ENCODE measurements at regions not wholly inside any gene's neighbourhood (a gene's known extent, or its start where the extent isn't known, plus 50 kb on each side); places are given as distances from the start of the nearest gene placed in this dataset.

DNA sequence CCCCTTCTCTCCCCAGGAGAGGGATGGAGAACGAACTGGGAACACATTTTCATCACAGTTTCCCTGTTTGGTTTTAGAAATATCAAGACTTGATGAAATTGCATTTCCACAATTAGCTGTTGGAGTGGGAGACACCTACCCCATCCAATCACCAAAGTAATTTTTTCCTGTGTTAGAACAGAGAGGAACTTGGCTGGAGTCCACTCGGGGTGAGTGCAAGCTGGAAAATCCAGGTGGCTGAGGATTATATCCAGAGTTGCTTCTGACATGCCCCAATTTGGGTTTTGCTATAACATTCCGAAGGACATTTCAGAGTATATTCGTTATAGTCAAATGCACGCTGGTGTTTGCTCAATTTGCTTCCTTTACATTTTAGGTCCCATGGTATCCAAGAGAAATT is 231.8 kb downstream of the C16orf95 start:
- no peak for TF ChIP-seq TAF1 (IDR thresholded peaks at IDR 0.05; ENCODE audit: borderline replicate concordance, insufficient read depth, low read length)
- TF ChIP-seq, protein P1, sequence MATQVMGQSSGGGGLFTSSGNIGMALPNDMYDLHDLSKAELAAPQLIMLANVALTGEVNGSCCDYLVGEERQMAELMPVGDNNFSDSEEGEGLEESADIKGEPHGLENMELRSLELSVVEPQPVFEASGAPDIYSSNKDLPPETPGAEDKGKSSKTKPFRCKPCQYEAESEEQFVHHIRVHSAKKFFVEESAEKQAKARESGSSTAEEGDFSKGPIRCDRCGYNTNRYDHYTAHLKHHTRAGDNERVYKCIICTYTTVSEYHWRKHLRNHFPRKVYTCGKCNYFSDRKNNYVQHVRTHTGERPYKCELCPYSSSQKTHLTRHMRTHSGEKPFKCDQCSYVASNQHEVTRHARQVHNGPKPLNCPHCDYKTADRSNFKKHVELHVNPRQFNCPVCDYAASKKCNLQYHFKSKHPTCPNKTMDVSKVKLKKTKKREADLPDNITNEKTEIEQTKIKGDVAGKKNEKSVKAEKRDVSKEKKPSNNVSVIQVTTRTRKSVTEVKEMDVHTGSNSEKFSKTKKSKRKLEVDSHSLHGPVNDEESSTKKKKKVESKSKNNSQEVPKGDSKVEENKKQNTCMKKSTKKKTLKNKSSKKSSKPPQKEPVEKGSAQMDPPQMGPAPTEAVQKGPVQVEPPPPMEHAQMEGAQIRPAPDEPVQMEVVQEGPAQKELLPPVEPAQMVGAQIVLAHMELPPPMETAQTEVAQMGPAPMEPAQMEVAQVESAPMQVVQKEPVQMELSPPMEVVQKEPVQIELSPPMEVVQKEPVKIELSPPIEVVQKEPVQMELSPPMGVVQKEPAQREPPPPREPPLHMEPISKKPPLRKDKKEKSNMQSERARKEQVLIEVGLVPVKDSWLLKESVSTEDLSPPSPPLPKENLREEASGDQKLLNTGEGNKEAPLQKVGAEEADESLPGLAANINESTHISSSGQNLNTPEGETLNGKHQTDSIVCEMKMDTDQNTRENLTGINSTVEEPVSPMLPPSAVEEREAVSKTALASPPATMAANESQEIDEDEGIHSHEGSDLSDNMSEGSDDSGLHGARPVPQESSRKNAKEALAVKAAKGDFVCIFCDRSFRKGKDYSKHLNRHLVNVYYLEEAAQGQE (IDR thresholded peaks at IDR 0.05; ENCODE audit: insufficient read depth in 1 of 2, low read depth in 2 of 2, low read length in 2 of 2) = no peak
- no peak for TF ChIP-seq POLR2AphosphoS5 (IDR thresholded peaks at IDR 0.05; ENCODE audit: low read depth, low read length)
- TF ChIP-seq FOXP2 (optimal IDR thresholded peaks at IDR 0.05; ENCODE audit: borderline replicate concordance, extremely low read depth, extremely low read length, insufficient read depth) = no peak

DNA sequence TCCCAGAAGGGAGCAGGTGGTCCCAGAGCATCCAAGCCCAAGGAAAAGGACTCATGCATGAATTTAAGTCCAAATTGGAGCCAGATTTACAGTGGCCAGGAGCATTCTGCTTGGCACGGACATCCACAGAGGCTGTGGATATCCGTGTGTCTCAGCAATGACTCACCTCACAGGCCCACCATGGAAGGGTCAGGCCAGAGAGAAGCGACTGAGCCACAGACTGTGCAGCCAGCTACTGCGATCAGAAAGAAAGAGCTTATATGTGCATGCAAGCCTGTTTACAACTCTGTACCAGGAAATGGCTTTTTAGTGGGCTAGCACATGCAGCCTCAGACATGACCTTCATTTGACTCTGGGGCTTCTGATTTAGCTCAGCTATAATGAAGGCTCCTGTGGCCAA is 231.0 kb downstream of the C16orf95 start:
- TF ChIP-seq SIN3A (IDR thresholded peaks at IDR 0.05; ENCODE audit: borderline replicate concordance, insufficient read depth, low read length) (no peak), POLR2AphosphoS5 (IDR thresholded peaks at IDR 0.05; ENCODE audit: low read depth, low read length) (no peak), FOXP2 (optimal IDR thresholded peaks at IDR 0.05; ENCODE audit: borderline replicate concordance, extremely low read depth, extremely low read length, insufficient read depth) (no peak), TAF1 (IDR thresholded peaks at IDR 0.05; ENCODE audit: borderline replicate concordance, insufficient read depth, low read length) (no peak)
- TF ChIP-seq, protein P1 (IDR thresholded peaks at IDR 0.05; ENCODE audit: insufficient read depth in 1 of 2, low read depth in 2 of 2, low read length in 2 of 2) = no peak

DNA sequence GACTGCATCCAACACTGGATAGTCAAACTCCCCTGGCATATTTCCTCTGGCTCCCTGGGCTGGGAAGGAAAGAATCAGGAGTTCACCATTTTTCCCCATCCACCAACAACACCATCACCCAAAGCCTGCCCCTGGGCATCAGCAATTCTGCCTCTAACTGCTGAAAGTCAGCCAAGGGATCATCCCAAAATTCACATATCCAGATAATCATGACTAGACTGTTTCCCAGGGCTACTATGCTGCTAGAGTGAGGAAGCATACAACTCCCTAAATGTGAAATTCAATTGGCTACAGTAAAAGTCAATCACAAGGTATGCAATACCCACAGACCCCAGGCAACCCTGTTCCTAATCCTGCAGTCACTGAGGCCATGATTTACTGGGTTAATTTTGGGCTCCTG is 230.6 kb downstream of the C16orf95 start:
- no peak for TF ChIP-seq FOXP2 (optimal IDR thresholded peaks at IDR 0.05; ENCODE audit: borderline replicate concordance, extremely low read depth, extremely low read length, insufficient read depth)
- TF ChIP-seq TAF1 (IDR thresholded peaks at IDR 0.05; ENCODE audit: borderline replicate concordance, insufficient read depth, low read length) = no peak
- TF ChIP-seq POLR2AphosphoS5 (IDR thresholded peaks at IDR 0.05; ENCODE audit: low read depth, low read length) = no peak
- no peak for TF ChIP-seq SIN3A (IDR thresholded peaks at IDR 0.05; ENCODE audit: borderline replicate concordance, insufficient read depth, low read length)
- TF ChIP-seq, protein P1 (IDR thresholded peaks at IDR 0.05; ENCODE audit: insufficient read depth in 1 of 2, low read depth in 2 of 2, low read length in 2 of 2) = no peak

DNA sequence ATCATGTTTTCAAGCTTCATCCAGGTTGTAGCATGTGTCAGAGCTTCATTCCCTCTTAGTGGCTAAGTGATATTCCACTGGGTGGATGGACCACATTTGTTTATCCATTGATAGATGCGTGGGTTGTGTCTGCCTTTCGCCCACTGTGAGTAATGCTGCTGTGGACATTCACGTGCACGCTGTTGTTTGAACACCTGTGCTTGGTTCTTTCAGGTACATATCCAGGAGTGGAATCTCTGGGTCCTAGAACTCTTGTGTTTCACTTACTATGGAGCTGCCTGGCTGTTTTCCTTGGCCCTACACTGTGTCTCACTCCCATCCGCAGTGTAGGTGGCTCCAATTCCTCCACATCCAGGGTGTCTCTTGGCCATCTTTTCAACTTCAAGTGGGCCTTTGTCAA is 224.2 kb downstream of the C16orf95 start:
- TF ChIP-seq FOXP2 (optimal IDR thresholded peaks at IDR 0.05; ENCODE audit: borderline replicate concordance, extremely low read depth, extremely low read length, insufficient read depth) (no peak), TAF1 (IDR thresholded peaks at IDR 0.05; ENCODE audit: borderline replicate concordance, insufficient read depth, low read length) (no peak), POLR2AphosphoS5 (IDR thresholded peaks at IDR 0.05; ENCODE audit: low read depth, low read length) (no peak), SIN3A (IDR thresholded peaks at IDR 0.05; ENCODE audit: borderline replicate concordance, insufficient read depth, low read length) (no peak)
- TF ChIP-seq, protein P1 (IDR thresholded peaks at IDR 0.05; ENCODE audit: insufficient read depth in 1 of 2, low read depth in 2 of 2, low read length in 2 of 2) = no peak
